ENCODE measurements at regions not wholly inside any gene's neighbourhood (a gene's known extent, or its start where the extent isn't known, plus 50 kb on each side); places are given as distances from the start of the nearest gene placed in this dataset.

DNA sequence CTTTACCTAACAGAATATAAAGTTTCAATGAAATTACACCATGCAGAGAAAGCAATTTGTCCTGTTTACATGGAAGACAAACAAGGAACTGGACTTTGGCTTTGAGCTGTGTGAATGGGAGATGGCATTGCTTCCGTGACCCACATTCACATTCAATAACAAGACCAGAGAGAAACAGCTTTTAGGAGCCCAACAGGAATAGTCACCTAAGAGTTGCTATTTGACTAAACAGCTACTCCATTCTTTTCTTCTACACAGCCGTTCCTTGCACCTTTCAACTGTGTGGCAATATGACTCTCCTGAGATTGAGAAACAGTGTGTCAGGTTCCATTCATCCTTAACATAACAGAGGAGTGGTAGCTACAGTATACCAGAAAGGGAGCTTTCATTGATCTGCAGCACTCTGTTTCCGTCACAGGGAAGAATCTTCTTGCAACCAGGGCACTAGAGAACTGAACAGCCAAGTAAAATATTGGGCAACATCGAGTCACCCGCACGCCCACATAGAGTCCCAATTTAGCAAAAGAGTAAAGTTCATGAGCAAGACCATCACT lies 355.1 kb downstream of the HAO1 start:
- POLR2A ChIA-PET: no interaction called here

DNA sequence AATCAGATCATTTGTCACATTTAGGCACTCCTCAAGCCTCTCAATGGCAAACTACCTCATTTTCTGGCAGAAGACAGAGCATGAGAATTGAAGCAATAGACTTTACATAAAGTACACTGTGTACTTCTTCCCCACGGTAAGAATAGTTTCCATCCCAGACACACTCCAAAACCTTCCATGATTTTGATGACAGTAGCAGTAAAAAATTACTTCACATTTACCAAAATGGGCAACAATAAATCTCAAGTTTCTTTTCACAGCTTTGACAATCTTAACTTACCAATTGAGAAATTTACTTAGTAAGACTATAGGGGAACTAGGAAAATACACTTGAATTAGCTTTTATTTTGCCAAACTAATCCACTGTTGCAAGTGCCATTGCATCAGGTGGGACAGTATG lies 353.8 kb downstream of the HAO1 start:
- CTCF ChIA-PET: no interaction called here

More for the DNA sequence above, 355.1 kb downstream of the HAO1 start:
- CTCF ChIA-PET: no interaction called here

DNA sequence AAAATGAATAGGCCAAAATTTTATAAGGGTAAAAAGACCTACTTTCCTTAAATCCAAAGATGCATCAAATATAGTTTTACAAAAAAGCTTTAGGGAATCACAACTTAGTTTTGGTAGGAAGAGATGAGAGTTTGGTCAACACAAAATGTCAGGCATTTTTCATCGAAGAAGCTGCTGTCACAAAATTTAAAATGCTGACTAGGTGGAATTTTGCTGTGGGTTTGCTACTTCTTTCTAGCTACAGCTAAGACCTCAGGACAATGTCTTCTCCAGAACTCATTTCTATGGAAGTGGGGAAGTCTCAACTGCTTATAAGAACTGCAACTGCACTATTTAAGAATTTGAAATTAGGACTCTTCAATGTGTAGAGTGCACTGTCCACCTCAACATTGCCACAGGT lies 351.1 kb downstream of the HAO1 start:
- ChIA-PET POLR2A (no interaction called here), CTCF (no interaction called here)

More for the DNA sequence above, 353.8 kb downstream of the HAO1 start:
- POLR2A ChIA-PET: no interaction called here

DNA sequence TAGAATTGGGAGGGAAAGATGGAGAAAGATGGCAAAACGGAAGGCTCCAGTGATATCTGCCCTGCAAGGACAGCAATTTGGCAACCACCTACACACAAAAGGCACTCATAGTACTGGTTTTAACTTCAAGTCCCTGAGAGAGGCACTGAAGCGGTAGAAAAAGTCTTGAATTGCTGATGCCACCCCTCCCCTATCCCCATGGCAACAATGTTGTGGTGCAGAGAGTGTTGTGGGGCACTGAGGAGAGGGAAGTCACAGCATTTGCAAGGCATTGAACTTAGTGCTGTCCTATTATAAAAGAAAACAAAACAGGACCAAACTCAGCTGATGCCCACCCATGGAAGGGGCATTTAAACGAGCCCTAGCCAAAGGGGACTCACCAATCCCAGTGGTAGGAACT lies 343.7 kb downstream of the HAO1 start:
- ChIA-PET CTCF (no interaction called here), POLR2A (no interaction called here)

DNA sequence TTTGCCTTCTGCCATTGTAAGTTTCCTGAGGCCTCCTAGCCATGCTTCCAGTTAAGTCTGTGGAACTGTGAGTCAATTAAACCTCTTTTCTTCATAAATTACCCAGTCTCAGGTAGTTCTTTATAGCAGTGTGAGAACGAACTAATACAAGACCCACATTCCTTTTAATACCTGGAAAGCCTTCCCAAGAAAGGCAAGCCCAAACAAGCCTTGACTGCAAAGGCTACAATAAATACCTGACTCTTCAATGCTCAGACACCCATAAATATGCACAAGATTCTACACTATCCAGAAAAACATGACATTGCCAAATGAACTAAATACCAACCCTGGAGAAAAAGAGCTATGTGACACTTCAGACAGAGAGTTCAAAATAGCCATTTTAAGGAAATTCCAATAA lies 338.8 kb downstream of the HAO1 start:
- POLR2A ChIA-PET: no interaction called here

GRCh38 chr20:7606941-7607340 lies 333.3 kb downstream of the HAO1 start:
- CTCF ChIA-PET: no interaction called here
- POLR2A ChIA-PET: no interaction called here

More for the DNA sequence above, 338.8 kb downstream of the HAO1 start:
- CTCF ChIA-PET: no interaction called here

- CTCF ChIA-PET: no interaction called here
- POLR2A ChIA-PET: no interaction called here
These were observed 332.0 kb downstream of the HAO1 start for GRCh38 chr20:7608250-7608649.

- CTCF ChIA-PET: no interaction called here
- POLR2A ChIA-PET: no interaction called here
These were observed 331.0 kb downstream of the HAO1 start for GRCh38 chr20:7609251-7609650.

DNA sequence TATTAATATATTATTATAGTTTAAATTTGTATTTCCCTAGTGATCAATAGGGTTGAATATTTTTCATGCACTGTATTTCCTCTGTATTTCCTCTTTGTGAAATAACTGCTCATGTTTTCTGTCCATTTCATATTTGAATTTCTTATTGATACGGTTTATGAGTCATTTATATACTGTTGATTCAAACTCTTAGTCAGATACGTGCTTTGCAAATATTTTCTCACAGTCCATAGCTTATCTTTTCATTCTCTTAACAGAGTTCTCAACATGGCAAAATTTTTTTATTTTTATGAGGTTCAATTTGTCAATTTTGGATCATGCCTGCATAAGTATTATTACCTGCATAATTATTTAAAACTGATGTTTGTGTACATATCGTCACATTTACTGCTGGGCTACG lies 329.6 kb downstream of the HAO1 start:
- CTCF ChIA-PET: no interaction called here

DNA sequence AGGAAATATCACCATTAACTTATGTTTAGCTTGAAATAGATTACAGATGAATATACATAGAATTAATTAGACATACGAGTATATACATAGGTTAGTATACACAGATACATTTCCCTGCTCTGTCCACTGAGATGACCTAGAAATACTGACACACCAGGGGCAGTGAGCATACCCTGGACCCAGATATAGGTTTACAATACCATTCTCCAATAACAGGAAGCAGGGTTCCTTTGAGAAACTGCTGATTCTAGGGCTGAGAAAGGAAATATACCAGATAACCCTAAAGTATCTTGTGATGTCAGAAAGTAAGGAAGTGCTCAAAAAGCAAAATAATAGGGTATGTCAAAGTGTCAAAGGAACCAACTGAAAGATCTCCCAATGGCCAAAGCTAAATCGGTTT lies 322.5 kb downstream of the HAO1 start:
- ChIA-PET CTCF (no interaction called here), POLR2A (no interaction called here)

More for the DNA sequence above, 329.6 kb downstream of the HAO1 start:
- POLR2A ChIA-PET: no interaction called here

GRCh38 chr20:7622399-7622961 lies 317.8 kb downstream of the HAO1 start:
- ChIA-PET CTCF (no interaction called here), POLR2A (no interaction called here)

DNA sequence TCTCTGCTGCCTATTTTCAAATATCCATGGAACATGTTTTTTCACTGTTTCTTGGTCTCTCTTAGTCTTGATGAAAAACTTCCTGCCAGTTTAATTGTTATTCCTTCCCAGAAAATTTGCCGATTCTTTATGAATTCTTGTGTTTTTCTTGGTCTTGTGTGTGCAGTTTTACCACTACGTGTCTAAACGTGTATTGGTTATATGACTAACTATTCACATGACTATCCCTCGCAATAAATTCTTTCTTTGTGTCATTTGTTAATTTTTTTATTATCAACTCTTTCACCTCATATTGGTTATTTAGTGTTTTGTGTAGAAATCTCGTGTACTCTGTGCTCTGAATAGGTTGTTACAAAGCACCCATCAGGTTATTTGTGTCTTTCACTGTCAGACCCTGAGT lies 315.4 kb downstream of the HAO1 start:
- POLR2A ChIA-PET: no interaction called here

GRCh38 chr20:7627734-7628663 lies 312.3 kb downstream of the HAO1 start:
- CTCF ChIA-PET: no interaction called here
- POLR2A ChIA-PET: no interaction called here

More for the DNA sequence above, 315.4 kb downstream of the HAO1 start:
- CTCF ChIA-PET: no interaction called here

GRCh38 chr20:7629880-7630279 lies 310.4 kb downstream of the HAO1 start:
- CTCF ChIA-PET: no interaction called here
- POLR2A ChIA-PET: no interaction called here

DNA sequence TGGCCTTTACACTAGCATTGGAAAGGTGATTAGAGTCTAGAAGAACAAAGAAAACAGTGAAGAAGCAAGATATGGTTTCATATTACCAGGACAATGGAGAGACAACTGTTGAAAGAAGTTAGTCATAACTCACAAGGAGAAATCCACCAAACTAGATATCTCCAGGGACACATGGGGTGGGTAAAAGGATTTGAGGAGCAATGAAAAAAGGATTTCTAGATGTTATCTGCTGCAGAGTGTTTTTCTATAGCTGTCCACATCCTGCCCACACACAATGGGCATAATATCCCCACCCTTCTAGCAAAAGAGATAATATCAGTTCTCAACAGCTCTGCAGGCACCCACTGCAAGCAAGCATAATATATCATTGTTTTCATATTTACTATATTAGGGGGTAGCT lies 303.1 kb downstream of the HAO1 start:
- POLR2A ChIA-PET: no interaction called here
- CTCF ChIA-PET: no interaction called here

DNA sequence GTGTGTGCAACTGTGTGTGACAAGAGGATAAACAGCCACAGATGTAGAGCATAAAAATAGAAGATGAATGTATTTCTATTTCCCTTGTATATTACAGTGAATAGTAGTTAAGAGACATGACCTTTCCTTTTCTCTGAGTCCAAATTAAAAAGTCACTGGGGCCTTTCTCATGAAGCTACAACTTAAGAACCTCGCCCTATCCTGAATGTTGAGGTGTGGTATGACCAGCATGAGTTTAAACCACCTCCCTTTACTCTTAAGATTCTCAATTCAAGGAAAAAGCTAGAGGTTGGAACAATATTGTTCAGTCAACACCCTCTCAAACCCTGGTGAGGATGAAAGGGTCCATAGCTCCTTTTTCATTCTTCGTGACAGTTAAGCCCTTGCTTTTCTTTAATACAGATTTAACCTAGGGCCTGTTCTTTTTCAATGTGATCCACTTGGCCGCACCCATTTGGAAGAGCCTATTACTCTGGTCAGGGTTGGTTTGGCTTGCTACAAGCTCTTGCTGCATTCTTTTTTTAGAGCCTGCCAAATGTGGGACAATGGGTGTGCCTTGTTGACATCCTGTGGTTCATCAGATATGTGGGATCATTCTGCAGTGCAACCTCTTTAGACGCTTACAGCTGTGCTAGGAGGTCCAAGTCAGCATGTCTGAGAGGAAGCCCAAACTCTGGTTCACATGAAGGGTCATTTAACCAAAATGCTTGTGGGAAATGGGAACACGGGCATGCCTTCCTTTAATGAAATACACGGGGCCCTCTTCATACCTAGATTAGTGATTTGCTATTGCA lies 290.0 kb downstream of the HAO1 start:
- ChIA-PET POLR2A (no interaction called here), CTCF (no interaction called here)

- CTCF ChIA-PET: no interaction called here
- POLR2A ChIA-PET: no interaction called here
These were observed 286.0 kb downstream of the HAO1 start for GRCh38 chr20:7654231-7654630.

GRCh38 chr20:7656687-7657467 lies 283.4 kb downstream of the HAO1 start:
- POLR2A ChIA-PET: no interaction called here
- CTCF ChIA-PET: interaction anchor here (0.6 kb wide), 1 partner anchor 23 kb away, joined by 5 read pairs; no protein-coding TSS in a partner anchor

DNA sequence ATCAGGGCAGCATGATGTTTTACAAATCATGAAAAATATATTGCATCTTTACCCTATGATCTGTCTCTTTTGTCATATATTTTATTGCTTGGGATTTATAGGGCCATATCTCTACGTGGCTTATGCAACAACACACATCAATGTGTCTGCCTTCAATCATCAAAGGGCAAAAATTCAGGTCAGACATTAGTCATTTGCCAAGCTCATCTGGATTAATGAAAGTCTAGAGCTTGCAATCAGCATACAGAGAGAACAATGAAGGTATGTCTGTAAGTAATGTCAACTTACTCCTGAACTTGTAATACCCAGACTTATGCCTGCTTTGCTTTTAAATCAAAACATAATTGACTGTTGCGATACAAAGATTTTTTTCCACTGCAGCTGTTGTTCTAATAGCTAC lies 282.7 kb downstream of the HAO1 start:
- ChIA-PET CTCF (no interaction called here), POLR2A (no interaction called here)

- POLR2A ChIA-PET: no interaction called here
- CTCF ChIA-PET: no interaction called here
These were observed 280.1 kb downstream of the HAO1 start for GRCh38 chr20:7660165-7660564.

Data from activated CD8-positive, alpha-beta memory T cell treated with anti-CD3 and anti-CD28 coated beads for 36 hours (primary cell).